GM12872 (cell line): ENCODE measurements at regions not wholly inside any gene's neighbourhood (a gene's known extent, or its start where the extent isn't known, plus 50 kb on each side); places are given as distances from the start of the nearest gene placed in this dataset.
A peak's percentile ranks its signal among the peaks of the same experiment; 100 is the strongest.

Experiments used
- CTCF ChIP-seq: IDR thresholded peaks from 3 replicates; pipeline ENCODE4 v1.5.1; 2011; ENCODE audit warnings: low read depth, mild to moderate bottlenecking, low read length, moderate library complexity; ENCODE audit not compliant: insufficient read depth

GRCh38 chr5:61623401-61624069 is 291.5 kb downstream of the ZSWIM6 start:
- TF ChIP-seq CTCF = 0 out of 3 replicates have a peak, but pooled peaks have one; percentile 7

- TF ChIP-seq CTCF = no peak
Measured at GRCh38 chr5:61624553-61625136, 292.6 kb downstream of the ZSWIM6 start.

- no peak for TF ChIP-seq CTCF
Measured at GRCh38 chr5:61625137-61625561, 293.1 kb downstream of the ZSWIM6 start.

- no peak for TF ChIP-seq CTCF
Measured at GRCh38 chr5:61625681-61626621, 293.9 kb downstream of the ZSWIM6 start.

GRCh38 chr5:61626639-61627282 is 294.7 kb downstream of the ZSWIM6 start:
- no peak for TF ChIP-seq CTCF

- TF ChIP-seq CTCF = no peak
Measured at GRCh38 chr5:61627531-61627930, 295.5 kb downstream of the ZSWIM6 start.

GRCh38 chr5:61630908-61631307 is 298.9 kb downstream of the ZSWIM6 start:
- TF ChIP-seq CTCF = no peak
